SKM-1 treated with dmso at 0.1 percent for 144 hours (cell line): ENCODE measurements at regions not wholly inside any gene's neighbourhood (a gene's known extent, or its start where the extent isn't known, plus 50 kb on each side); places are given as distances from the start of the nearest gene placed in this dataset.
"Not testable (repeated sequence)": the region's sequence is repeated elsewhere in the genome, so short reads cannot be mapped to it uniquely, and the experiment has no call there.

Experiments
- DNase-seq: peaks from one replicate; lab custom pipeline; 2025; ENCODE audit not compliant: unreplicated experiment; lab: John Stamatoyannopoulos, UW

DNA sequence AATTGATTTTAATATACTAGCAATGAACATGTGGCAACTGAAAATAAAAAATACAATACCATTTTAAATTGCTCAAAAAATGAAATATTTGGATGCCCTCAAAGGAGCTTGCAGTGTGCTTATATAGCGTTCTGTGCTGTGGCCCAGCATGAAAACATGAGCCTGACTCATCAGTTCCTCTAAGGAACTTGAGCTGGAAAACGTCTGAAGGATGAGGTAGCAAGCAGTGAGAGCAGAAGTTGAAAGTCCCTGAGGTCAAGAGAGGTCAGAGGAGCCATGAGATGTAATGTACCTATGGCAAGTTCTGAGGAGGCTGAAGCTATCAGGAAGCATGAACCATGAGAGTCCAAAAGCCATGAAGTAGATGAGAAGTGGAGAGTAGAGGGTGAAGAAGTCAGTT, 59.7 kb downstream of the HMGB3 start:
- DNase-seq = peak; percentile 29

- not testable (repeated sequence) for DNase-seq
These were observed 83.2 kb downstream of the HMGB3 start for GRCh38 chrX:151066373-151066772.

- DNase-seq = no peak
These were observed 90.6 kb downstream of the HMGB3 start for GRCh38 chrX:151073767-151074166.

DNA sequence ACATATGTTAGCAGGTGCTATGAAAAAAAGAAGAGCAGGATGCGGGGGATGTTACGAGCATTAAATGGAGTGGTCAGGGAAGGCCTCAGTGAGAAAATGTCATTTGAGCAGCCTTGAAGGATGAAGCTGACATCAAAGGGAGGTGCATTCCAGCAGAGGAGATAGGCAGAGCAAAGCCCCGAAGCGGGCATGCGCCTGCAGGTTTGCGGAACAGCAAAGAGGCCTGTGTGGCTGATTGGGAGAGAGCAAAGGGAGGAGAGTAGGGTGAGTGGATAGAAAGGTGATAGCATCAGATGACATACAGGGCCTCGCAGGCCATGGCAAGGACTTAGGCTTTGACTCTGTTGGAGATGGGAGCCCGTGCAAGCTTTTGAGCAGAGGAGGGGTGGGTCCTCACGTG, 95.4 kb upstream of the GPR50 start:
- DNase-seq = no peak

GRCh38 chrX:151082077-151082948, 94.1 kb upstream of the GPR50 start:
- DNase-seq = peak; percentile 48

- DNase-seq = no peak
These were observed 91.9 kb upstream of the GPR50 start for GRCh38 chrX:151084454-151084853.

DNA sequence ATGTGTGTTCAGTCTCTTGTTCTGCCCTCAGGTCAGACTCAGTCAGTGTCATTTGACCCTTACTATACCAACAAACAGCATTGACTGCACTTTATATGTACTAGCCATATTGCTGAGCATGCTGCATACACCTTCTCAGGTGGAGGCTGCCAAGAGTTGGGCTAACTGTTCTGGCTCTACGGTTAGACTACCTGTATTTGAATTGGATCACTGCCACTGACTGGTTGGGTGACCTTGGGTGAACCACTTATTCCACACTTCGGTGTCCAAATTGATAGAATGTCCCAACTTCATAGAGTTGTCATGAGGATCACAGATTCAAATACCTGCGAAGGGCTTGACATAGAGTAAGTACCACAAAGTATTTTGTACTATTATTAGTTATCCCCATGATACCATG, 91.2 kb upstream of the GPR50 start:
- no peak for DNase-seq

GRCh38 chrX:151088221-151088620, 88.2 kb upstream of the GPR50 start:
- no peak for DNase-seq

- peak; percentile 30 for DNase-seq
These were observed 77.4 kb upstream of the GPR50 start for GRCh38 chrX:151099001-151099400.

DNA sequence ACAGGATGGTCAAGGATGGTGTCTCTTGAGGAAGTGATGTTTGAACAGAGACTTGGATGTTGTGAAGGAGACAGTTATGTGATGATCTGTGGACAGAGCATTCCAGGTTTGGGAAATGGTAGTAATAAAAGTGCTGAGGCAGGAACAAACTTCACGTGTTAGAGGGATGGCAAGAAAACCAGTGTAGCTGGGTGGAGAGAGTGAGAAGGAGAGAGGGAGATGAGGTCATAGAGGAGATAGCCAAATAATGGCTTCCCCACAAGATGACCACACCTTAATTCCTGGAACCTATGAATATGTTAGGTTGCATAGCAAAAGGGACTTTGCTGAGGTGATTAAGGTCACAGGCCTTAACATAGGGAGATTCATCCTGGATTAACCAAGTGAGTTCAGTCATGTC, 75.6 kb upstream of the GPR50 start:
- DNase-seq = no peak

GRCh38 chrX:151113200-151113599, 63.2 kb upstream of the GPR50 start:
- DNase-seq = not testable (repeated sequence)
